Hepatocyte (in vitro differentiated cells): ENCODE measurements at regions not wholly inside any gene's neighbourhood (a gene's known extent, or its start where the extent isn't known, plus 50 kb on each side); places are given as distances from the start of the nearest gene placed in this dataset.

Experiments
- CTCF ChIP-seq: fragments of 200-600 bp; sonication (generic); IDR thresholded peaks from 2 replicates; pipeline ENCODE4 v1.5.1; 2016; ENCODE audit warnings: antibody characterized with exemption, mild to moderate bottlenecking; ENCODE audit not compliant: poor library complexity
- EZH2 ChIP-seq: fragments of 200-600 bp; sonication (generic); IDR thresholded peaks from 2 replicates; pipeline ENCODE4 v1.6.1; 2016; ENCODE audit warnings: antibody characterized with exemption, mild to moderate bottlenecking, borderline replicate concordance

- TF ChIP-seq CTCF (no peak), EZH2 (no peak)
Observed at GRCh38 chr1:218547957-218548730, 203.0 kb downstream of the TGFB2 start.
